GM19099 (cell line): ENCODE measurements at regions not wholly inside any gene's neighbourhood (a gene's known extent, or its start where the extent isn't known, plus 50 kb on each side); places are given as distances from the start of the nearest gene placed in this dataset.

Experiments used
- POLR2A ChIP-seq: IDR thresholded peaks from 3 replicates; pipeline ENCODE4 v1.6.1; 2011; ENCODE audit warnings: low read depth; ENCODE audit not compliant: insufficient read length; ENCODE audit errors: extremely low read depth

DNA sequence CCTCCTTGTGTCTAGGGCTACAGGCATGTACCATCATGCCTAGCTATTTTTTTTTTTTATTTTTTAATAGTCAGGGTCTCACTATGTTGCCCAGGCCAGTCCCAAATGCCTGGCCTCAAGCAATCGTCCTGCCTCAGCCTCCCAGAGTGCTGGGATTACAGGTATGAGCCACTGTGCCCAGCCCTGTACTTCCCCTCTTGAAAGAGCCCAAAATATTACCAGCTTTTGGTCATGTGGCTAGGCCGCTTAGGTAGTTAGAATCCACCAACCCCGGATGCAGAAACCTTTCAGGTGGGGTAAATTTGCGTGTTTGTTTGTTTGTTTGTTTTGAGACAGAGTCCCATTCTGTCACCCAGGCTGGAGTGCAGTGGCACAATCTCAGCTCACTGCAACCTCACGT is 132.8 kb upstream of the C2CD4B start:
- no peak for TF ChIP-seq POLR2A

DNA sequence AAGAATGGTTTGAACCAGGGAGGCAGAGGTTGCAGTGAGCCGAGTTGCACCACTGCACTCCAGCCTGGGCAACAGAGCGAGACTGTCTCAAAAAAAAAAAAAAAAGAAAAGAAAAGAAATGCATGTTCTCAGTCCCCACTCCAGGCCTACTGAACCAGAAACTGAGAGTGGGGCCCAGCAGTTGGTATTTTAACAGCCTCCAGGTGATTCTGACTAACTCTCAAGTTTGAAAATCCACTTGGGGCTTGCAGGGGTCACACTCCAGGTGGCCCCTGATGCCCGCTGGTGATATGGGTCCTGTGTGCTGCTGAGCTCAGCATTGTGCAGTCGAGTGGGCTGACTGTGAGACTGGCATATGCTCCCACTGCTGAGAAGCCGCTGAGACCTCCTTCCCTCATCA is 133.7 kb upstream of the C2CD4B start:
- TF ChIP-seq POLR2A = no peak

DNA sequence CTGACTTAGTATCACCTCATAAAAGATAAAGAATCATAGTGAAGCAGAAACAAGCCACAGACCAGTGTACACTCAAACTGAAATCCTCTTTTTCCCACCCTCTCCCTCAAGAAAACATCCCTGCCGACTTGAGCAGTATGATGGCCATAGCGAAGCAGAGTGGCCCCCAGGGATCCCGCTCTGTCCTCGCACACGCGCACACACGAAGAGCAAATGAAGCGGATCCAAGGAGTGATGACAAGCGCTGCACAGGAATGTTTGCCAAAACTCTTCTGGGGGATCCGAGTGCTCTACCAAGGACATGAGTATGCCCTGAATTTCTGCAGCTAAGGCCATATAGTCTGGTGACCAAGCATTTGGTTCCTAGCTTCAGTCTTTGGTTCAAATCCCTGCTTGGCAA is 134.5 kb upstream of the C2CD4B start:
- TF ChIP-seq POLR2A = no peak

DNA sequence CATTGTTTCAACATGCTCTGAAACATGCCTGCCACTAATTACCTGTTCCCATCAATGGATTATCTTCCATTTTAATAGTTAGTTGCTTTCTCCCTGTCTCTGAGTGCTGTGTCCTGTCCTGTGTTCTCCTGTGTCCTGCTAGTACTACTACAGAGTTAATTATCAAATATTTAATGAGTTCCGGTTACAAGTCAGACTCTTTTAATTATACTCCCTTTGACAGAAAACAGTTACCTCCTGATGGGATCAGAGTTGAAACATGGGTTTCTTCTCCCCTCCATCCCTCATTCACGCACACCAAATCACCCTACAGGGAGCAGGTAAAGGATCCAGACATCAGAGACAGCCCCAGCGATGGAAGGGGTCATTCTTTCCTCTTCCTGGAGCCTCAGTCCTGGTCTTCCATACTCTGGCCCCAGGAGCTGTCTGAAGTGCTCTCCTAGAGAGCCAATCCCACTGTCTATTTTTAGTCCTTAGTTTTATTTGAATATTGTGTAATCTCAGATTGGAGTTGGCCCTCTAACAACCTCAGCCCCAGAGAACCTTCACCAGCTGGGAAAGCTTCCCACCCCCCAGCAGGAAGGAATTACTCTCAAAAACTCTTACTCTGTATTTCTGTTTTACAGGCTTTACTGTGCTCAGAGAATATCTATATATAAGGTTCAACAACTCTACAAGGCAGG is 137.0 kb upstream of the C2CD4B start:
- TF ChIP-seq POLR2A = no peak

DNA sequence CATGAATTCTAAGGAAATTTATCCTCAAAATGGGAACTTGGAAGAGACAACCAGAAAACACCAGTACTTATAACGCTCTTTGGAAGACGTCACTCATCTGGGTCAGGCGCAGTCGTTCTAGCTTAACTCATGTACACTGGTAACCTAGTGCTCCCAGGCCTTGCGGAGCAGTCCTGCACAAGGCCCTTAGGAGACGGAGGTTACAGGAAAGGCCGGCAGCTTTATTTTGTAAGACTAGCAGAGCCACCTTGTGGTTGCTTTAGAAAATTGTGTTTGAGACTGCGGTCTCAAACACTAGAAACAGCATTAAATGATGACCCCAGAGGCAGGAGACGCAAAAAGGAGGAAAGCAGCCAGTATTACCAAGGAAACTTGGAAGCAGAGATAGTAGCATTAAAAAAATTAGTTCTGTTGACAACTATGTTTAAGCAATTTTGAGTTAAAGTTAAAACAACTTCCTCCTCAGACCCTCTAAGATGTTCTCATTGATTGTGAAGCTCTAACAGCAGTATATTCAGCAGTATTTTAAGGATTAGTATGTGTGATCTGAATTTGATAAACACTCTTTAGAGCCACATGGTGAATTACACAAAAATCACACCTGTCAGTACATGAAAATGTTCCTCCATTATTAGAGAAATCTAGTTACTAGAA is 141.9 kb upstream of the C2CD4B start:
- TF ChIP-seq POLR2A = no peak

DNA sequence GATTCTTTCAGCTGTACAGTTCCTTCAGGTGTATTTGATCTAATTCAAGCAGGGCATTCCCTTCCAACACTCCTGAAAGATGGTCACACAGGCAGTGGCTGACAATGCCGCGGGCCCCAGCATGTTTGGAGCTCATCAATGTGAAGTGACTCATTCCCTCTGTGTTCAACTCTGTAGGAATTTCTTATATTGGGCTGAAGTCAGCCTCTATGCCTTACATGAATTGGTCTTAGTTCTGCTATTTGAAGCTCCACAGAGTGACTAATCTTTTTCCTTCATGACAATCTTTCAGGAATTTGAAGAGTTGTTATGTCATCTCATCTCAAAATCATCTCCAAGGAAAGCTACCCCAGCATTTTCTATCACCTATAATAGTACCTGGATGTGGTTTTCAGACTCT is 142.5 kb upstream of the C2CD4B start:
- TF ChIP-seq POLR2A = no peak

DNA sequence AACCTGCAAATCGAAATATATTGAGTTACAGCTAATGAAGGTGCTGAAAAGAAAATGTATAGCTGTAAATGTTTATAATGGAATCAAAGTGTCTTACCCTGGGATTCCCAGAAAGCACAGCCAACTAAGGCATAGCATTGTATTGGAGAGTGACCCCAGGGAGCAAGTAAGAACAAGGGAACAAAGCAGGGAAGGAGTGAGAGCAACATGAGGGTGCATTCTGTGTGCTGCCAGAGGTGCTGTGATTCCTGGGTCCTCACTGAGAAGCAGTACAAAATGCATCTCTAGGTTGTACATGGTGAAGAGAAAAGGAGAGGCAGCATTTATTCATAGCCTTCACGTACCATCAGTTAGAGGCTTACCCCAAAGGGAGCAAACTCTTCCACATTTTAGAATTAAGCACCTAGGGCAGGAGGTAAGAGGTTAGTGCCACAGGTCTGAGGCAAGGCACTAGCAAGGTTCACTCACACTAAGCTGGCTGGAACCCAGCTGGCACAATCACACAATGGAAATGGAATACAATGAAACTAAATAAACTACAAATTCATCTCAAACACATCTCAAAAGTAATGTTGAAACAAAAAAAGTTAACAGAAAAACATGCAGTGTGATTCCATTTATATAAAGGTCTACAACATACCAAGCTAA is 151.5 kb upstream of the C2CD4B start:
- TF ChIP-seq POLR2A = no peak

DNA sequence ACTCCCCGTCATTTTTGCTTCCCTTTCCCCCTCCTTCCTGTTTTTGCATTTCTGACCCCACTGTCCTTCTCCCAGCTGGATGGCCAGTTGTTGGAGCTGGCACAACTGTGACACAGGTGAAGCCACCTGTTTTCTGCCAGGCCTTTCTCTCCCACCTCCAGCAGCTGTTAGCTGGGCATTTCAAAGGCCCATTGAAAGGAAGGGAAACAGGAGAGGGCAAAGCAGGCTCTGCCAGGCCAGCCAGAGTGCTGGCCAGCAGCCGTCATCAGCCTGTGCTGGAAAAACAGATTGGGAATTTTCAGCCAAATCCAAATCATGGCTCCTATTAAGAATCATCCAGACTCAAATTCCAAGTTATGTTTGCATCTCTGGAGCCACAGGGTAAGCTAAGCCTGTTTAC is 155.2 kb upstream of the C2CD4B start:
- no peak for TF ChIP-seq POLR2A

DNA sequence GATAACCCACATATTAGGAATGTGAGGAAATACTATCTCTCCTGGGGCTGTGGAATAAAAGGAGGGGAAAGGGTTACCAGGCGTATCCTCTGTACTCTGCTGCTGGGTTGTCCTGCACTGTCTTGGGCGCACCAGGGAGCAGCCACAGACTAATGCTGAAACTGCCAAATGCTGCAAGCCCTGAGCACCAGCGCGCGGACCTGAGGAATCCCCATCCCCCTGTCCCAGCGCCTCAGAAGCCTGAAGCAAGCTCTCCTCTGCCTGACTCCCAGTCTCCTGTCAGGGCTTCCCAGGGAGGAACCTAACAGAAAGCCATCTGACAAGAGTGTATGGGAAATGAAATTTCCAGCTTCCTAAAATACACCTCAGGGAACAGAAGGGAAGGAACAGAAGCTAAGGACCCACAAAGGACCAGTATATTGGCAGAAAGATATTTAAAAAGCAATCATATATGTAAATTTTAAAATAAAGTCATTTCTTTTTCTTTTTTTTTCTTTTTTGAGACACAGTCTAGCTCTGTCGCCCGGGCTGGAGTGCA is 158.3 kb upstream of the C2CD4B start:
- TF ChIP-seq POLR2A = no peak

DNA sequence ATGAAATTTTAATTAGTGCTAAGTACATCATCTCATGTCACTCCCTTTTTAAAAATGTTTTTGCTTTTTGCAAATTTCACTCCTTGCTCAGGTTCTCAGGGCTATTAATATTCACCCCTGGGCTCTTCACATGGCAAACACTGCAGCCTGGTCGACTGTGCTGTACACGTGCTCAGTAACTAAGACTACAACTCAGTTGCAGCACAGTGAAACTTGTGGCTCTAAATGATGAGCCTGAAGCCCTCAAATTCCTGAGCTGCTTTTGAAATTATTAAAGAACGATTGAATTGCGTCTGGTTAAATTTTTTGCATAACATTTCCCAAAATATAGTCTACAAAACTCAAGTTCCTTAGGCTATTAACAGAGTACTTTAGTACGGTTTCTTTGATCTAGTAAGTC is 159.3 kb upstream of the C2CD4B start:
- no peak for TF ChIP-seq POLR2A

DNA sequence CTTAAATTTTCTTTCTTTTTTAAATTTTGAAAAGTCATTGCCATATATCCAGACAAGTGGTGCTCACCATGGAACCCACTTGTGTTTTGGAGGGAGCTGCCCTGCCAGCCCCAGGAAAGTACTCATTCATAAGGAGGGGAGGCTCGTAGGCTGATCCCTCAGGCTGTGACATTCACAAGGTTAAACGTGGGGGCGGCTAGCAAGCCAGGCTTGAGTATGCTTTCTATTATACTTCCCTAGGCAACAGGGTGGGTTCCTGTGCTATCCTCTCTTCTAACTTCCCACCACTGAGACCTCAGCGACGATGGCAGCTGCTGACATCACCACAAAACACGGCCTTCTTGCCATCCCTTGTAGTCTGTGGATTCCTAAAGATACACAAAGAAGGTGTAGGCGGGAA is 160.5 kb upstream of the C2CD4B start:
- no peak for TF ChIP-seq POLR2A

DNA sequence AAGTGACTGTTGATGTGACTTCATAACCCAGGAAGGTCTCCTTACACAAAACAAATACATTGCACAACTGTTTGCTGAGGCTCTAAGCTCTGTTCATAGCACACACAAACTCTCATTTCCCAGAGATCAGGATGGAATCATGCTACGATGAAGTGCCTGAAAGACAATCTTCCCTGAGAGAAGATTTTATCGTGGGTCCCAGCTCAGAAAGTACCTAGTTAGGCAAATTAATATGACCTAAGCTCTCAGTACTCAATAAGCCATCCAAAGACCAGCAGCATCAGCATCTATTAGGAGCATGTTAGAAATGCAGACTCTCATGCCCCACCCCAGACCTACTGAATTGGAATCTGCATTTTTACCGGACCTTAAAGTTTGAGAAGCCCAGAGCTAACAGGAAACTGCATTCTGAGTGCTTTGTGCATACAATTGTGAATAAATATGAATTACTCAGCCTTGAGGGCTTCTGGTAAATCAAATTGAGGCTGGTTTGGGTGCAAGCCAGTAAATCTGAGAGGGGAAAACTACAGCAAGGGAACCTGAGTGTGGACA is 161.5 kb upstream of the C2CD4B start:
- no peak for TF ChIP-seq POLR2A

DNA sequence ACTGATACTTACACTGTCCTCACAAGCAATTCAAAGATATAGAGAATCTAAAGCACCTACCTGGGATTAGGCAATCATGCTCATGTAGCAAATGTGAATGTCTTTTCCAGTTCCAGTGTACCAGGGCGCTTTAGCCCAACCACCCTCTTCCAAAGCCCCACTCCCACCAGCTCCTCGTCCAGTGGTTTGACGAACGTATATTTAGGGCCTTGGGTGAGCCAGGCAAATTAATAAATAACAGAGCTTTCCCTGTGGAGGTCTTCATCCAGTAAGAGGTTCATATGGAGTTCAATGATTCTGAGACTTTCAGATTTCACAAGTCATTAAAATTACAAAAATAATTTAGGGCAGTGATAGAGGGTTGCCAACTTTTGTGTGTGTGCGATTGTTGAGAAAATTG is 162.3 kb upstream of the C2CD4B start:
- no peak for TF ChIP-seq POLR2A

DNA sequence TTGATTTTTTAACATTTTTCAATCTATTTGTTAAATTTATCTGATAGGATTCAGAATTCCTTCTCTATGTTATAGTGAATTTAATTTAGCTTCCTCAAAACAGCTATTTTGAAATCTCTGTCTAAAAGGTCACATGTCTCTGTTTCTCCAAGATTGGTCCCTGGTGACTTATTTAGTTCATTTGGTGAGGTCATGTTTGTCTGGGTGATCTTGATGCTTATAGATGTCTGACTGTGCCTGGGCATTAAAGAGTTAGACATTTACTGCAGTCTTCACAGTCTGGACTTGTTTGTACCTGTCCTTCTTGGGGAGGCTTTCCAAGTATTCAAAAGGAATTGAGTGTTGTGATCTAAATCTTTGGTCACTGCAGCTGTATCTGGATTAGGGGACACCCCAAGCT is 169.5 kb upstream of the C2CD4B start:
- no peak for TF ChIP-seq POLR2A

DNA sequence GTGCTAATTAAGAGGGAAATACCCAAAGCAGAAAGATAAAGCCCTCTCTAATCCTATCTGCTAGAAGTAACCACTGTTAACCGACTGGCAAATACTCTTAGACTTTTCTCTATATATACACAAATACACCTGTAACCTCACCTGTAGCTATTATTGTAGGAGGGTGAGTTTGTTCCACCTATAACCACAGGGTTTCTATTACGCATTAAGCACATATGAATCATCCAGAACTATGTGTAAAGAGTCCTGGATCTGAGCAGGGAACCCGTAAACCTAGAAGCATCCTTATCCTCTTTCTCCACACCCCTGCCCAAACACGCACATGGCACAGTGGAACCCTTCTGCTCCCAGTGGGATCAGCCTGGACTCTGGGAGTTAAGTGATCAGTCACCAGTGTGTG is 172.8 kb upstream of the C2CD4B start:
- no peak for TF ChIP-seq POLR2A

DNA sequence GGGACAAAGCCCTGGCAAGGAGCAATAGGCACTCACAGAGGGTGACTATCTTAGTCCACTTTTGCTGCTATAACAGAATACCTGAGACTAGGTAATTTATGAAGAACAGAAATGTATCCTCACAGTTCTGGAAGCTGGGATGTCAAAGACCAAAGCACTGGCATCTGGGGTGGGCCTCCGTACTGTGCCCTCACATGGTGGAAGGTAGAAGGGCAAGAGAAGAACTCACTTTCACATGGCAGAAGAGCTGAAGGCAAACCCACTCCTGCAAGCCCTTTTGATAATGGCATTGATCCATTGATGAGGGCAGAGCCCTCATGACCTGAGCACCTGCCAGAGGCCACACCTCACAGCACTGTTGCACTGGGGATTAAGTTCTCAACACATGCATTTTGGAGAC is 173.4 kb upstream of the C2CD4B start:
- no peak for TF ChIP-seq POLR2A
